WTC11 (cell line): ENCODE measurements at regions not wholly inside any gene's neighbourhood (a gene's known extent, or its start where the extent isn't known, plus 50 kb on each side); places are given as distances from the start of the nearest gene placed in this dataset.

ENCODE experiments used
- ATAC-seq: fragments of 200-7000 bp; cut with Tn5 transposase; 2 replicates; pipeline ENCODE4 v1.10.0; 2021; ENCODE audit warnings: mild to moderate bottlenecking, moderate library complexity
- CTCF ChIA-PET: fragments of 300-600 bp; sonication (Branson Sonifier 250); formaldehyde crosslinking; loops from one replicate; lab custom pipeline; 2021; ENCODE audit warnings: antibody characterized with exemption; lab: Charles Lee
- POLR2A ChIA-PET: fragments of 350-600 bp; sonication (Branson Sonifier 250); formaldehyde crosslinking; loops from one replicate; lab custom pipeline; 2021; ENCODE audit warnings: antibody characterized with exemption; lab: Charles Lee
- DNase-seq: peaks from one replicate; pipeline ENCODE4 v3.0.0; 2021; ENCODE audit warnings: low spot score
- H3K27ac Mint-ChIP-seq: 2 replicates; pipeline ENCODE4 v1.8.0; 2021; ENCODE audit warnings: mixed read lengths
- H3K27me3 Mint-ChIP-seq: 2 replicates; pipeline ENCODE4 v1.8.0; 2021; ENCODE audit warnings: low read depth, mild to moderate bottlenecking, moderate library complexity, mixed read lengths
- H3K36me3 Mint-ChIP-seq: 2 replicates; pipeline ENCODE4 v1.8.0; 2021; ENCODE audit warnings: mixed read lengths
- H3K4me1 Mint-ChIP-seq: 2 replicates; pipeline ENCODE4 v1.8.0; 2022; ENCODE audit warnings: mixed read lengths
- H3K4me3 Mint-ChIP-seq: 2 replicates; pipeline ENCODE4 v1.8.0; 2021; ENCODE audit warnings: mild to moderate bottlenecking, moderate library complexity, mixed read lengths
- H3K9me3 Mint-ChIP-seq: 2 replicates; pipeline ENCODE4 v1.8.0; 2021; ENCODE audit warnings: mixed read lengths
- CBFB ChIP-seq: sonication (generic); formaldehyde crosslinking; IDR thresholded peaks from 2 replicates; pipeline ENCODE4 v1.8.1; 2022; ENCODE audit warnings: mild to moderate bottlenecking, low read depth, missing genetic modification reagents
- CTCF ChIP-seq: fragments of 200-600 bp; IDR thresholded peaks from 2 replicates; pipeline ENCODE4 v1.8.0; 2022; ENCODE audit warnings: antibody characterized with exemption
- E2F4 ChIP-seq: sonication (generic); formaldehyde crosslinking; IDR thresholded peaks from 2 replicates; pipeline ENCODE4 v1.8.1; 2022; ENCODE audit warnings: low read depth, mild to moderate bottlenecking, moderate library complexity, missing genetic modification reagents, borderline replicate concordance
- FOXK1 ChIP-seq: sonication (generic); formaldehyde crosslinking; IDR thresholded peaks from 2 replicates; pipeline ENCODE4 v1.8.0; 2022; ENCODE audit warnings: mild to moderate bottlenecking, moderate library complexity, missing genetic modification reagents
- GABPB1 ChIP-seq: sonication (generic); formaldehyde crosslinking; IDR thresholded peaks from 2 replicates; pipeline ENCODE4 v1.8.1; 2023; ENCODE audit warnings: mild to moderate bottlenecking, missing genetic modification reagents
- GRHL2 ChIP-seq: fragments of 250-450 bp; sonication (Bioruptor Pico); IDR thresholded peaks from 2 replicates; pipeline ENCODE4 v1.8.0; 2022; ENCODE audit warnings: mild to moderate bottlenecking, moderate library complexity; ENCODE audit not compliant: insufficient replicate concordance, severe bottlenecking
- GTF2I ChIP-seq: fragments of 250-450 bp; sonication (Bioruptor Pico); conservative IDR thresholded peaks from 2 replicates; pipeline ENCODE4 v1.4.0; 2021; ENCODE audit warnings: mild to moderate bottlenecking
- IRF1 ChIP-seq: sonication (generic); formaldehyde crosslinking; IDR thresholded peaks from 2 replicates; pipeline ENCODE4 v1.8.0; 2023; ENCODE audit warnings: missing genetic modification reagents
- IRF2 ChIP-seq: sonication (generic); formaldehyde crosslinking; IDR thresholded peaks from 2 replicates; pipeline ENCODE4 v1.8.0; 2022; ENCODE audit warnings: low read depth, missing genetic modification reagents, borderline replicate concordance
- NFYB ChIP-seq: sonication (generic); formaldehyde crosslinking; conservative IDR thresholded peaks from 2 replicates; pipeline ENCODE4 v1.8.0; 2022; ENCODE audit warnings: low read depth, missing genetic modification reagents
- NR1H2 ChIP-seq: sonication (generic); formaldehyde crosslinking; IDR thresholded peaks from 2 replicates; pipeline ENCODE4 v1.9.0; 2021; ENCODE audit warnings: mild to moderate bottlenecking, moderate library complexity, missing genetic modification reagents
- PRRX2 ChIP-seq: fragments of 250-450 bp; sonication (Bioruptor Pico); IDR thresholded peaks from 2 replicates; pipeline ENCODE4 v1.8.0; 2021; ENCODE audit warnings: mild to moderate bottlenecking
- RORB ChIP-seq: fragments of 250-450 bp; sonication (Bioruptor Pico); IDR thresholded peaks from 2 replicates; pipeline ENCODE4 v1.9.0; 2021; ENCODE audit warnings: mild to moderate bottlenecking
- TEAD1 ChIP-seq: sonication (generic); formaldehyde crosslinking; IDR thresholded peaks from 2 replicates; pipeline ENCODE4 v1.8.0; 2022; ENCODE audit warnings: mild to moderate bottlenecking, missing genetic modification reagents
- TEAD4 ChIP-seq: sonication (generic); formaldehyde crosslinking; IDR thresholded peaks from 2 replicates; pipeline ENCODE4 v1.8.0; 2022; ENCODE audit warnings: mild to moderate bottlenecking, missing genetic modification reagents
- TP53 ChIP-seq: sonication (generic); formaldehyde crosslinking; IDR thresholded peaks from 2 replicates; pipeline ENCODE4 v1.8.1; 2023; ENCODE audit warnings: mild to moderate bottlenecking, missing genetic modification reagents
- ZMAT4 ChIP-seq: fragments of 250-450 bp; sonication (Bioruptor Pico); IDR thresholded peaks from 2 replicates; pipeline ENCODE4 v1.9.0; 2021; ENCODE audit warnings: mild to moderate bottlenecking
- ZNF263 ChIP-seq: sonication (generic); formaldehyde crosslinking; IDR thresholded peaks from 2 replicates; pipeline ENCODE4 v1.8.1; 2022; ENCODE audit warnings: low read depth, mild to moderate bottlenecking, moderate library complexity, missing genetic modification reagents
- ZNF281 ChIP-seq: sonication (generic); formaldehyde crosslinking; IDR thresholded peaks from 2 replicates; pipeline ENCODE4 v1.8.0; 2023; ENCODE audit warnings: mild to moderate bottlenecking, missing genetic modification reagents
- ZNF396 ChIP-seq: fragments of 250-450 bp; sonication (Bioruptor Pico); IDR thresholded peaks from 2 replicates; pipeline ENCODE4 v1.8.0; 2021; ENCODE audit warnings: mild to moderate bottlenecking, moderate library complexity, borderline replicate concordance
- ZNF416 ChIP-seq: fragments of 250-450 bp; sonication (Bioruptor Pico); IDR thresholded peaks from 2 replicates; pipeline ENCODE4 v1.9.0; 2021; ENCODE audit warnings: mild to moderate bottlenecking, inconsistent platforms
- ZNF423 ChIP-seq: fragments of 250-450 bp; sonication (Bioruptor Pico); IDR thresholded peaks from 2 replicates; pipeline ENCODE4 v2.1.2; 2022; ENCODE audit warnings: mild to moderate bottlenecking, moderate library complexity
- ZSCAN18 ChIP-seq: fragments of 250-450 bp; sonication (Bioruptor Pico); IDR thresholded peaks from 2 replicates; pipeline ENCODE4 v2.1.2; 2022; ENCODE audit warnings: mild to moderate bottlenecking, moderate library complexity

- TF ChIP-seq ZSCAN18 (CRISPR knock-in tag) (no peak), ZNF281 (CRISPR knock-in tag) (no peak), ZNF396 (CRISPR knock-in tag) (no peak)
Measured at GRCh38 chr5:52469835-52470234, 317.9 kb upstream of the ITGA1 start (continued).

GRCh38 chr5:52476346-52476745 lies 311.4 kb upstream of the ITGA1 start:
- ChIA-PET POLR2A (no interaction called here), CTCF (no interaction called here)
- Mint-ChIP-seq H3K36me3 (no peaks in the 10 kb centered on the region), H3K4me1 (no peaks in the 10 kb centered on the region), H3K4me3 (no peak overlapping the region), H3K27me3 (no peaks in the 10 kb centered on the region), H3K9me3 (0 out of 2 replicates have a peak, but pooled peaks cover 6% of the 10 kb centered on the region), H3K27ac (no peak overlapping the region)
- ATAC-seq (no peak), DNase-seq (no peak)
- TF ChIP-seq RORB (CRISPR knock-in tag) (no peak), GTF2I (CRISPR knock-in tag) (no peak), NR1H2 (no peak), ZNF423 (CRISPR knock-in tag) (no peak), ZSCAN18 (CRISPR knock-in tag) (no peak), E2F4 (CRISPR knock-in tag) (no peak), IRF1 (CRISPR knock-in tag) (no peak), ZNF263 (CRISPR knock-in tag) (no peak), FOXK1 (CRISPR knock-in tag) (no peak), IRF2 (CRISPR knock-in tag) (no peak), CBFB (no peak), NFYB (CRISPR knock-in tag) (no peak), TEAD1 (CRISPR knock-in tag) (no peak)

- CTCF ChIA-PET, result no interaction called here
- ATAC-seq, result no peak
- TF ChIP-seq GRHL2 (CRISPR knock-in tag) (no peak), CTCF (no peak), TP53 (no peak), TEAD4 (no peak), ZMAT4 (CRISPR knock-in tag) (no peak), PRRX2 (CRISPR knock-in tag) (no peak), ZNF396 (CRISPR knock-in tag) (no peak), GABPB1 (CRISPR knock-in tag) (no peak), ZNF416 (no peak), NFYB (CRISPR knock-in tag) (no peak)
Measured at GRCh38 chr5:52481201-52481600, 306.5 kb upstream of the ITGA1 start.

More at GRCh38 chr5:52481201-52481600, 306.5 kb upstream of the ITGA1 start:
- H3K4me1 Mint-ChIP-seq, result peaks cover 20% of the 10 kb centered on the region
- peaks cover 11% of the 10 kb centered on the region; the same call in 1 of the 2 replicates for H3K9me3 Mint-ChIP-seq
- POLR2A ChIA-PET, result no interaction called here
- no peak for DNase-seq
- H3K4me3 Mint-ChIP-seq, result no peak overlapping the region
- H3K36me3 Mint-ChIP-seq, result no peaks in the 10 kb centered on the region
- no peak overlapping the region for H3K27ac Mint-ChIP-seq
- no peaks in the 10 kb centered on the region for H3K27me3 Mint-ChIP-seq
